Panc1 (cell line): ENCODE measurements at regions not wholly inside any gene's neighbourhood (a gene's known extent, or its start where the extent isn't known, plus 50 kb on each side); places are given as distances from the start of the nearest gene placed in this dataset.

ENCODE experiments used
- ATAC-seq: fragments of 200-7000 bp; cut with Tn5 transposase; 2 replicates; pipeline ENCODE4 v1.9.1; 2020; ENCODE audit warnings: mild to moderate bottlenecking, moderate library complexity
- BruUV-seq: library from RNA; stranded (reverse); fragments of 400-500 nt; replicated peaks from 2 replicates; lab custom pipeline; 2021; lab: Mats Ljungman, UMichigan
- CTCF ChIA-PET: fragments of 300-600 bp; sonication (Branson Sonifier 250); formaldehyde crosslinking; loops from one replicate; lab custom pipeline; 2022; ENCODE audit warnings: antibody characterized with exemption; lab: Charles Lee
- POLR2A ChIA-PET: fragments of 300-600 bp; sonication (Branson Sonifier 250); formaldehyde crosslinking; loops from one replicate; lab custom pipeline; 2022; ENCODE audit warnings: antibody characterized with exemption; lab: Charles Lee
- DNase-seq: peaks from one replicate; pipeline ENCODE4 v3.0.0-alpha.2; 2010; ENCODE audit warnings: low read depth, low spot score
- H3K27ac ChIP-seq: 2 replicates; pipeline ENCODE4 v1.5.1; 2011; ENCODE audit warnings: mild to moderate bottlenecking, low read length, inconsistent platforms
- H3K27me3 ChIP-seq: fragments of 200-500 bp; sonication (Bioruptor generic); 2 replicates; pipeline ENCODE4 v1.6.0; 2014; ENCODE audit warnings: low read length, inconsistent platforms; ENCODE audit not compliant: control insufficient read depth, insufficient read depth
- H3K36me3 ChIP-seq: fragments of 200-500 bp; sonication (Bioruptor generic); 2 replicates; pipeline ENCODE4 v1.5.1; 2014; ENCODE audit warnings: inconsistent platforms, mild to moderate bottlenecking, low read length, moderate library complexity; ENCODE audit not compliant: control insufficient read depth, insufficient read depth
- H3K4me1 ChIP-seq: 2 replicates; pipeline ENCODE4 v1.5.1; 2011; ENCODE audit warnings: inconsistent platforms, mild to moderate bottlenecking, low read length, moderate library complexity; ENCODE audit not compliant: control insufficient read depth, insufficient read depth
- H3K4me3 ChIP-seq, 2 experiments: 2 replicates each; pipeline ENCODE4 v1.5.1; 2011 to 2012; ENCODE audit warnings: low read depth in 2 of 2, low read length in 2 of 2, mild to moderate bottlenecking in 2 of 2, inconsistent platforms in 1 of 2, moderate library complexity in 1 of 2
- H3K9me3 ChIP-seq: fragments of 200-500 bp; sonication (Bioruptor generic); 2 replicates; pipeline ENCODE4 v1.5.1; 2014; ENCODE audit warnings: low read depth, mild to moderate bottlenecking, inconsistent platforms, low read length, moderate library complexity; ENCODE audit not compliant: control insufficient read depth, insufficient read depth
- CTCF ChIP-seq: fragments of 450-650 bp; IDR thresholded peaks from 2 replicates; pipeline ENCODE4 v1.5.1; 2017; ENCODE audit warnings: mild to moderate bottlenecking
- POLR2AphosphoS5 ChIP-seq: IDR thresholded peaks from 2 replicates; pipeline ENCODE4 v1.6.1; 2012; ENCODE audit warnings: mild to moderate bottlenecking, low read depth, low read length, moderate library complexity
- REST ChIP-seq, 2 experiments: IDR thresholded peaks; 2 replicates each; pipeline ENCODE4 v1.6.1; 2011 to 2012; ENCODE audit warnings: low read depth in 2 of 2, control low read depth in 1 of 2, low read length in 1 of 2, mild to moderate bottlenecking in 1 of 2, moderate library complexity in 1 of 2; ENCODE audit not compliant: insufficient read depth in 1 of 2
- SIN3A ChIP-seq: IDR thresholded peaks from 2 replicates; pipeline ENCODE4 v1.6.1; 2012; ENCODE audit warnings: low read depth, mild to moderate bottlenecking, low read length, moderate library complexity, borderline replicate concordance; ENCODE audit not compliant: insufficient read depth
- TCF7L2 ChIP-seq: IDR thresholded peaks from 2 replicates; pipeline ENCODE4 v1.6.1; 2011; ENCODE audit warnings: mild to moderate bottlenecking, low read depth, low read length, inconsistent platforms
- in situ Hi-C: cut with HindIII; loops from 2 replicates; pipeline ENCODE4 v1.10.0; 2016; ENCODE audit warnings: low sequenced_read_pairs, low pct_unique_long_range_greater_than_20kb
- intact Hi-C: fragments of 100-400 bp; cut with micrococcal nuclease; formaldehyde crosslinking; loops from one replicate; pipeline ENCODE4 v1.10.0; 2022; ENCODE audit not compliant: unreplicated experiment

GRCh38 chr5:74103131-74104023 lies 477.4 kb downstream of the ARHGEF28 start:
- CTCF ChIA-PET: no interaction called here
- intact Hi-C loops (no loop called here), in situ Hi-C loops (no loop called here)
- POLR2A ChIA-PET: no interaction called here
- no TSS peak for BruUV-seq
- ATAC-seq (no peak), DNase-seq (no peak)
- TF ChIP-seq REST (IDR thresholded peaks at IDR 0.05; ENCODE audit: insufficient read depth in 1 of 2, low read depth in 2 of 2, low read length in 1 of 2) (no peak), SIN3A (no peak), TCF7L2 (no peak), CTCF (no peak), POLR2AphosphoS5 (no peak)
- H3K27me3 ChIP-seq: no peaks in the 10 kb centered on the region
- no peaks in the 10 kb centered on the region for H3K9me3 ChIP-seq
- H3K4me3 ChIP-seq: no peak overlapping the region
- H3K36me3 ChIP-seq: no peaks in the 10 kb centered on the region
- no peak overlapping the region for H3K27ac ChIP-seq
- no peaks in the 10 kb centered on the region for H3K4me1 ChIP-seq

DNA sequence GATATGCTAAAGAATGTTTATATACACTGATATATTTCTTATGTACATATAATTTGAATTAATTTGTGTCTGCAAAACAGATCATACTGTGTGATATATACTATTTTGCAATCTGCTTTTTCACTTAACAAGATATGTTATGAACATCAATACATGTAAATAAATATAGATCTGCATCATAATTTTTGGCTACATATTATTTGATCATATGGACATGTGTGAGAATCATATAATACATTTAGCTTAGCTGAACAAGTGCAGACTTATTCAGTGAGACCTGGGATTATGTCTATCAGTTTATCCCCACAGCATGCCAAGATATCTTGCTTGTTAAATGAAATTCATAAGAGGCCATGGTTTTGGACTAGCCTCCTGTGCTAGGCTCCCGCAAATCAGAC lies 474.3 kb downstream of the ARHGEF28 start:
- no TSS peak for BruUV-seq
- CTCF ChIA-PET: no interaction called here

More for the DNA sequence above, 474.3 kb downstream of the ARHGEF28 start:
- Histone ChIP-seq H3K9me3 (no peaks in the 10 kb centered on the region), H3K4me3 (no peak overlapping the region), H3K27me3 (no peaks in the 10 kb centered on the region), H3K4me1 (no peaks in the 10 kb centered on the region), H3K27ac (no peak overlapping the region), H3K36me3 (no peaks in the 10 kb centered on the region)
- ATAC-seq: no peak
- TF ChIP-seq SIN3A (no peak), CTCF (no peak), TCF7L2 (no peak), POLR2AphosphoS5 (no peak), REST (IDR thresholded peaks at IDR 0.05; ENCODE audit: insufficient read depth in 1 of 2, low read depth in 2 of 2, low read length in 1 of 2) (no peak)
- POLR2A ChIA-PET: no interaction called here
- in situ Hi-C loops (no loop called here), intact Hi-C loops (no loop called here)
- no peak for DNase-seq
